ENCODE measurements at regions not wholly inside any gene's neighbourhood (a gene's known extent, or its start where the extent isn't known, plus 50 kb on each side); places are given as distances from the start of the nearest gene placed in this dataset.

DNA sequence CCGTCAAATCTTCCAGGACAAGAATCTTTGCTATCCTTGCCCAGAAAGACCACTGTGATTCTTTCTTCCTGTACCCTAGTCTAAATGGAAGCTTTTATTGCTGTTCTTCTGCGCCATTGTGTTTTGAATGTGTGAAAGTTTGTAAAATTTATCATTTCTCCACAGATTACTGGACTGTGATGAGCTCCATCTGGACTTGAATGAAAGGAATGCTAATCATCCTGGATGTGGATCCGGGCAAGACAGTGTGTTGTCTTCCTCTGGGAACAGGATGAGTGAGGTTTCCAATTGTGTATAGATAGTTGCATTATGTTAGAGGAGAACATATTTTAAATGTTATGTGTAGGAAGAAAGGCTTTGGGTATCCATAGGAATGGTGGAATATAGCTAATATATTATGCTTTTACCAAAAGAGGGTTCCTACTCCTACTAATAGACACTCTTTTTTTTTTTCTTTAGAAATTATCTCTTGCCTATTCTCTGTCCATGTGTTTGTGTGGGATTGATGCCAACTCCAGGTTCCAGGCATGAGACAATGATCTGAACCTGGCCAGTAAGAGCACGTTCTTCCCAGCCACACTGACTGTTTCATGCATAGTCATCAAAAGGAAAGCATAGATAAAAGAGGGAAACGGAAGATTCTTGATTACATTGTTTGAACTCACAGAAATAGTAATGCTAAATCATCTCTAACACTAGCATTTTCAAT lies 803.6 kb upstream of the ADGRL3 start (continued):
- no peak for TF ChIP-seq HDAC6 (IDR thresholded peaks at IDR 0.05; ENCODE audit: low read depth, low read length)
- no peak for TF ChIP-seq SP4 (IDR thresholded peaks at IDR 0.05; ENCODE audit: low read length)
